GM12892 (cell line): ENCODE measurements at regions not wholly inside any gene's neighbourhood (a gene's known extent, or its start where the extent isn't known, plus 50 kb on each side); places are given as distances from the start of the nearest gene placed in this dataset.

Experiments
- POLR2A ChIP-seq: IDR thresholded peaks from 2 replicates; pipeline ENCODE4 v1.6.1; 2011; ENCODE audit warnings: low read depth, low read length, control low read depth
- POLR2AphosphoS5 ChIP-seq: IDR thresholded peaks from 2 replicates; pipeline ENCODE4 v1.6.1; 2011; ENCODE audit warnings: low read depth, low read length, control low read depth

DNA sequence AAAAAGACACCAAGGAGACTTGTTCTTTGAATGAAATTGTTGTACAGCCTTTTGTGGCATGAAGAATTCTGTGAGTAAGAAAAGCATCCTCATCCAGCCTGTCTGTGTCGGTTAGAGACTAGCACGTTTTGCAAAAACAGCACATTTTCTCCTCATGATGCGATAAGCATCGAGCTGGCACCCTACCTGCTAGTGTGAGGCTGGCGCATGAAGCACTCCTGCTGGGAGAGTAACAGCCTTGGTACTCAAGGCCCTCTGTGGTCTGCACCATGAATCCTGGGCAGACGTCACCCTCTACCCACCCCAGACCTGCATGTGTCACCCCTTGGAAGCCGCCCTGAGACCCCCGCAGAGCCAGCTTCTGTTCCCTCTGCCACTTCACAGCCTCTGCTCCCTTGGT is 92.6 kb upstream of the TMEM132E start:
- no peak for TF ChIP-seq POLR2A
- no peak for TF ChIP-seq POLR2AphosphoS5
